ENCODE measurements at regions not wholly inside any gene's neighbourhood (a gene's known extent, or its start where the extent isn't known, plus 50 kb on each side); places are given as distances from the start of the nearest gene placed in this dataset.

DNA sequence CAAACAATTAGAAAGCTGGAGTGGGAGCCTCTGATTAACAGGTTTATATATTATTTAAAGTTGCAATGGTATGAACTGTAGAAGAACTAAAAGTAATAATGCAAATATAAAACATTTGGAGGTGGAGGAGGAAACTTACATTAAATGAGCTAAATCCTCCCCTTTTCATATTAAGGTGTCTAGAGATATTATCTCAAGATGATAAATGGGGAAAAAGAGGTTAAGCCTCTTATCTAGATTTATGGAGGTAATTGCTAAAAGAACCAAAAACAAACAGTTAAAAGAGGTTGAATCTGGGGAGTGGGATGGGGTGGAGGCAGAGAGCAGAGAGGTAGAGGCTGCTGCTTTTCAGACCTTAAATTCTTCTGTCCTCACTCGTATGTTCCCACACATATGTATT is 147.8 kb upstream of the SLC24A2 start:
- TF ChIP-seq, protein P1, sequence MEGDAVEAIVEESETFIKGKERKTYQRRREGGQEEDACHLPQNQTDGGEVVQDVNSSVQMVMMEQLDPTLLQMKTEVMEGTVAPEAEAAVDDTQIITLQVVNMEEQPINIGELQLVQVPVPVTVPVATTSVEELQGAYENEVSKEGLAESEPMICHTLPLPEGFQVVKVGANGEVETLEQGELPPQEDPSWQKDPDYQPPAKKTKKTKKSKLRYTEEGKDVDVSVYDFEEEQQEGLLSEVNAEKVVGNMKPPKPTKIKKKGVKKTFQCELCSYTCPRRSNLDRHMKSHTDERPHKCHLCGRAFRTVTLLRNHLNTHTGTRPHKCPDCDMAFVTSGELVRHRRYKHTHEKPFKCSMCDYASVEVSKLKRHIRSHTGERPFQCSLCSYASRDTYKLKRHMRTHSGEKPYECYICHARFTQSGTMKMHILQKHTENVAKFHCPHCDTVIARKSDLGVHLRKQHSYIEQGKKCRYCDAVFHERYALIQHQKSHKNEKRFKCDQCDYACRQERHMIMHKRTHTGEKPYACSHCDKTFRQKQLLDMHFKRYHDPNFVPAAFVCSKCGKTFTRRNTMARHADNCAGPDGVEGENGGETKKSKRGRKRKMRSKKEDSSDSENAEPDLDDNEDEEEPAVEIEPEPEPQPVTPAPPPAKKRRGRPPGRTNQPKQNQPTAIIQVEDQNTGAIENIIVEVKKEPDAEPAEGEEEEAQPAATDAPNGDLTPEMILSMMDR (IDR thresholded peaks at IDR 0.05), result no peak
- TF ChIP-seq POLR2A (IDR thresholded peaks at IDR 0.05), result no peak

Data from prostate gland (tissue), 2 donors.